Activated B cell treated with CpG ODN at 0.5 μM for 24 hours (primary cell): ENCODE measurements at regions not wholly inside any gene's neighbourhood (a gene's known extent, or its start where the extent isn't known, plus 50 kb on each side); places are given as distances from the start of the nearest gene placed in this dataset.

ENCODE experiments used
- ATAC-seq: fragments of 200-7000 bp; cut with Tn5 transposase; one replicate; pipeline ENCODE4 v1.10.0; 2021; ENCODE audit warnings: low read depth, mild to moderate bottlenecking, moderate library complexity
- CTCF ChIA-PET: fragments of 350-600 bp; sonication (Branson Sonifier 250); formaldehyde crosslinking; loops from one replicate; lab custom pipeline; 2021; ENCODE audit warnings: antibody characterized with exemption; lab: Charles Lee
- POLR2A ChIA-PET: fragments of 350-600 bp; sonication (Branson Sonifier 250); formaldehyde crosslinking; loops from one replicate; lab custom pipeline; 2021; ENCODE audit warnings: antibody characterized with exemption; lab: Charles Lee
- DNase-seq: peaks from one replicate; pipeline ENCODE4 v3.0.0; 2022
- H3K27ac Mint-ChIP-seq: one replicate; pipeline ENCODE4 v1.8.0; 2020; ENCODE audit warnings: mixed read lengths
- H3K27me3 Mint-ChIP-seq: one replicate; pipeline ENCODE4 v1.8.0; 2021; ENCODE audit warnings: mixed read lengths
- H3K36me3 Mint-ChIP-seq: one replicate; pipeline ENCODE4 v1.8.0; 2021; ENCODE audit warnings: low read depth, mixed read lengths
- H3K4me1 Mint-ChIP-seq: one replicate; pipeline ENCODE4 v1.8.0; 2021; ENCODE audit warnings: mixed read lengths
- H3K4me3 Mint-ChIP-seq: one replicate; pipeline ENCODE4 v1.8.0; 2020; ENCODE audit warnings: mild to moderate bottlenecking, mixed read lengths
- H3K9me3 Mint-ChIP-seq: one replicate; pipeline ENCODE4 v1.8.0; 2020; ENCODE audit warnings: mixed read lengths
- intact Hi-C: fragments of 100-400 bp; cut with micrococcal nuclease; formaldehyde crosslinking; loops from one replicate; pipeline ENCODE4 v1.15.1; 2024
- TF ChIP-seq, protein P1 (sequence below): fragments of 200-600 bp; IDR thresholded peaks from one replicate; pipeline ENCODE4 v1.8.0; 2022; ENCODE audit warnings: antibody characterized with exemption, mild to moderate bottlenecking

DNA sequence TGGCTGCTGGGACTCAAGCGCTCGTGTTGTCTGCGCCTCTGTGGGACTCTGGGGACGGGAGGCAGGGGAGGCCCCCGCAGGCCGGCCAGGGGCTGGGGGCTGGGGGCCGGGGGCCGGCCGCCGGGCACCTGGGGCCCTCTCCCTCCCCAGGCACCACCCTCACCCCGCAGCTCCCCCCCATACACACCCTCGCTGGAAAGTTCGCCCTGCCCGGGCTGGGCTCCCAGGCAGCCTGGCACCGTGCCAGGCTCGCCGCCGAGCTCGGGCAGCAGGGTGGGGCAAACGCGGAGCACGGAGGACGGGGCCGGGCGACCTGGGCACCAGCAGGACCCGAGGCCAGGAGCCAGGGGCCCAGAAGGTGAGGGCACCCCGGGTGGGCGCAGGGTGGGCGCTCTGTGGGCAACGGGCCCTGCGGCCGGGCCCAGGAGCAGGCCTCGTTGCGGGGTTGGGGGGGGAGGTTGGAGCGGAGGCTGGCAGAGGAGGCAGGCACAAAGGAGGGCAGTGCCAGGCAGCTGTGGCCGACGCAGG lies 76.7 kb upstream of the WNT7B start:
- Mint-ChIP-seq H3K4me1 (peaks cover 58% of the 10 kb centered on the region), H3K27me3 (no peaks in the 10 kb centered on the region), H3K27ac (peak overlapping the region; percentile 96), H3K9me3 (no peaks in the 10 kb centered on the region), H3K4me3 (peak overlapping the region; percentile 91), H3K36me3 (peaks cover 3% of the 10 kb centered on the region)
- intact Hi-C loops, result loop anchor here (1.0 to 5.0 kb wide), 4 partner anchors 9 to 41 kb away; no protein-coding TSS in a partner anchor
- ATAC-seq, result peak; percentile 60
- CTCF ChIA-PET, result interaction anchor here (1.0 kb wide), 1 partner anchor 48 kb away, joined by 3 read pairs; no protein-coding TSS in a partner anchor
- peak; percentile 71 for DNase-seq
- TF ChIP-seq, protein P1, sequence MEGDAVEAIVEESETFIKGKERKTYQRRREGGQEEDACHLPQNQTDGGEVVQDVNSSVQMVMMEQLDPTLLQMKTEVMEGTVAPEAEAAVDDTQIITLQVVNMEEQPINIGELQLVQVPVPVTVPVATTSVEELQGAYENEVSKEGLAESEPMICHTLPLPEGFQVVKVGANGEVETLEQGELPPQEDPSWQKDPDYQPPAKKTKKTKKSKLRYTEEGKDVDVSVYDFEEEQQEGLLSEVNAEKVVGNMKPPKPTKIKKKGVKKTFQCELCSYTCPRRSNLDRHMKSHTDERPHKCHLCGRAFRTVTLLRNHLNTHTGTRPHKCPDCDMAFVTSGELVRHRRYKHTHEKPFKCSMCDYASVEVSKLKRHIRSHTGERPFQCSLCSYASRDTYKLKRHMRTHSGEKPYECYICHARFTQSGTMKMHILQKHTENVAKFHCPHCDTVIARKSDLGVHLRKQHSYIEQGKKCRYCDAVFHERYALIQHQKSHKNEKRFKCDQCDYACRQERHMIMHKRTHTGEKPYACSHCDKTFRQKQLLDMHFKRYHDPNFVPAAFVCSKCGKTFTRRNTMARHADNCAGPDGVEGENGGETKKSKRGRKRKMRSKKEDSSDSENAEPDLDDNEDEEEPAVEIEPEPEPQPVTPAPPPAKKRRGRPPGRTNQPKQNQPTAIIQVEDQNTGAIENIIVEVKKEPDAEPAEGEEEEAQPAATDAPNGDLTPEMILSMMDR, result no peak
- POLR2A ChIA-PET, result interaction anchor here (0.6 to 7.2 kb wide), 14 partner anchors 9 to 890 kb away, joined by 3 to 79 read pairs (median 6); partner anchors contain the start of genes GTSE1 and NUP50

DNA sequence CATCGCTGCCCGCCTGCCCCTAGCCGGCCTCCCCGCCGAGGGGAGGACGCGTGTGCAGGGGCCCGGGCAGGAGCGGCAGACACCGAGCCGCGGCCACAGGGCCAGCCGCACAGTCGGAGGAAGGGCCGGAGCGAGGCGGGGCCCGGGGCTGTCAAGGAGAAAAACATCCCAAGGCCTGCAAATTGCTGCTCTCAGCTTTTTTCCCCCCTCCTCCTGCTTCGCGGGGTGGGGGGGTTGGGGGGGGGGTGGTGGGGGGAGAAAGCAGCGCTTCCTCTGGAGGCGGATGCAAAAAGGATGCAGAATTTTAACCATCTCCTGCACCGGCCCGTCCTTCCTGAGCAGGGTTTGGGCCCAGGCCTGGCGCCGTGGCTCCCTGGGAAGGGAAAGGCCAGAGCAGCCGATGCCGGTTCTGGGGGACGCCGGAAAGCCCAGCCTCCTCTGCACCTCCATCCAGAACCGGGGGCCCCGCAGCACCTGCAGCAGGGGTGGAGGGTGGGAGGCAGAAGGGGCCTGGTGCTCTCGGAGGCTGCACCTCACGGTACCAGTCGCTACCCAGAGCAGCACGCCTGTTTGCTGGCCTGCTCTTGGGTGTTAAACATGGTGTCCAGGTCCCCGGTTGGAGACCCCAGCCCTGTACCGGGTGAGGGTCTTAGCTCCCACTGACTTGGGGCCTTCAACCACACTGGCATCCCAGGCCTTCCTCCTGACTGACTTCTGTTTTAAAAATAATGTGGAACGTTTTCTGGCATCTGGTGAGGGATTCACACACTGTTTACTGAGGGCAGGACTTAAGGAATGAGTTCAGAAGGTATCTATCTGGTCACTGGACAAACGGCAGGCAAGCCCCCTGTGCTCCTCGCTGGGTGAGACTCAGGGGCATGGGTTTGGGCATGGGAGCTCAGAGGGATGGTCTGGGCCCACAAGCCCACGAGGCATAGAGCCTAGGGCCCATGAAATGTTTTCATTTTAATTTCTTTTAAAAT lies 77.4 kb upstream of the WNT7B start:
- DNase-seq, result peak; percentile 47
- Mint-ChIP-seq H3K4me1 (peaks cover 64% of the 10 kb centered on the region), H3K27ac (peak overlapping the region; percentile 87), H3K4me3 (peak overlapping the region; percentile 91), H3K27me3 (no peaks in the 10 kb centered on the region), H3K9me3 (no peaks in the 10 kb centered on the region), H3K36me3 (peaks cover 3% of the 10 kb centered on the region)
- ATAC-seq, result peak; percentile 23
- POLR2A ChIA-PET, result interaction anchor here (0.6 to 7.2 kb wide), 13 partner anchors 9 to 891 kb away, joined by 3 to 79 read pairs (median 6); partner anchors contain the start of genes GTSE1 and NUP50
- CTCF ChIA-PET, result interaction anchor here (1.0 kb wide), 1 partner anchor 48 kb away, joined by 3 read pairs; no protein-coding TSS in a partner anchor
- intact Hi-C loops, result loop anchor here (1.0 to 5.0 kb wide), 2 partner anchors 10 to 42 kb away; no protein-coding TSS in a partner anchor
- TF ChIP-seq, protein P1, result no peak

DNA sequence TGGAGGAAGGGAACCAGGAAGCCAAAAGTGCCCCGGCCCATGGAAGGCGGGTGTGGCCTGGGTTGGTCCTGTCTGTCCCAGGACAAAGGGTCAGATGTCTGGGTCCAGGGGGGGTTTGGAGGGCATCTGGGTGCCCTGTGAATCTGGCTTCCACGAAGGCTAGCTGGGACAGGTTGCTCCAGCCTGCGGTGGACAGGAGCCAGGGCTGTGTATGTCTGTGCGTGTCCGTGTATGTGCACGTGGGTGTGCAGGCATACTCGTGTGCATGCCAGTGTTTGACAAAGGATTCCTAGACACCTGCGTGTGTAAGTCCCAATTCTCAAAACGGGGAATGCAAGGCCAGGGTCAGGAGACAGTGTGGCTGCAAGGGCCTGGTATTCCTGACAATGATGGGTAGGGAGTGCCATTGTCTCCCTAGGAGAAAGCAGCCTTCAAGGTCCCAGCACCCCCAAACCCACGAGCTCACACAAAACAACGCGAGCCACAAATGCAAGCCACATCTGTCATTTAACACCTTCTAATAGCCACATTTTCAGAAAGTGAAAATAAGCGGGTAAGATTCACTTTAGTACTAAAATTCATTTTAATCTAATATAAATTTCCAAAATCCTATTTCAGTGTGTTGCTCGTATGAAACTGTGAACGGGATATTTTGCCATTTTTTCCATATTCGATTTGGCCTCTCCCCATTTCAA lies 78.4 kb upstream of the WNT7B start:
- intact Hi-C loops, result no loop called here

DNA sequence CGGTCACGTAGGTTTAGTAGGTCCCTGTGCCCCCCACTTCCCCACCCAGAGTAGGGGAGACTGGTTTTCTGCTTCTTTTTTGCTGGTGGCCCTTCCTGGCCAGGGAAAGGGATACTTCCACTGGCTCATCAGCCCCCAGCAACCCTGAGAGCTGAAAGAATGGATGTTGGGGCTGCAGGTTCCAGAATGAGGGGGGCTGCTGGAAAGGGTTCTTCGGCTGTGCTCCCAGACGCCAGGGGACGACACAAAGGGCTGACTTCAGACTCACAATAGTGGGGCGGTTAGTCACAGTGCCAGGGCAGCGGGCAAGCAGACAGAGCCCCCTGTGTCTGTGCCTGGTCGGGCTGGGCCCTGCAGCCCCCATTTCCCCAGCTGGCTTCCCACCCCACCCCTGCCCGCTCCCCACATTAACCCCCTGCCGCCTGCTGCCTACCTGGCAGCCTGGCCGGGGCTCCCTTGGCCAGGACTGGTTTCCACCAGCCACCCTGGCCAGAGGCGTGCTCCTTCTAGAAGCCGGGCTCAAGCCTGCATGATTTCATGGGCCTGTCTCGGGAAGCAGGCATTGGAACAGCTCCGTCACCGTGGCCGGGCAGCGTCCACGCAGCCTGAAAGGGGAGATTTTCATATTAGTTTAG lies 79.1 kb upstream of the WNT7B start:
- POLR2A ChIA-PET, result interaction anchor here (7.2 kb wide), 1 partner anchor 14 kb away, joined by 79 read pairs; no protein-coding TSS in a partner anchor
- H3K27ac Mint-ChIP-seq, result peak overlapping the region; percentile 91
- H3K36me3 Mint-ChIP-seq, result peaks cover 3% of the 10 kb centered on the region
- CTCF ChIA-PET, result no interaction called here
- TF ChIP-seq, protein P1, result no peak
- peaks cover 61% of the 10 kb centered on the region for H3K4me1 Mint-ChIP-seq
- ATAC-seq (no peak), DNase-seq (no peak)
- no peaks in the 10 kb centered on the region for H3K9me3 Mint-ChIP-seq
- no peaks in the 10 kb centered on the region for H3K27me3 Mint-ChIP-seq
- intact Hi-C loops, result no loop called here
- H3K4me3 Mint-ChIP-seq, result no peak overlapping the region

More for the DNA sequence above, 78.4 kb upstream of the WNT7B start:
- Mint-ChIP-seq H3K4me3 (peak overlapping the region; percentile 80), H3K36me3 (peaks cover 3% of the 10 kb centered on the region), H3K9me3 (no peaks in the 10 kb centered on the region), H3K4me1 (peaks cover 63% of the 10 kb centered on the region), H3K27me3 (no peaks in the 10 kb centered on the region), H3K27ac (peak overlapping the region; percentile 87)
- POLR2A ChIA-PET, result interaction anchor here (1.5 to 7.2 kb wide), 6 partner anchors 8 to 41 kb away, joined by 5 to 79 read pairs (median 26); no protein-coding TSS in a partner anchor
- TF ChIP-seq, protein P1, result no peak
- ATAC-seq (no peak), DNase-seq (no peak)
- CTCF ChIA-PET, result no interaction called here
